SK-N-SH (cell line): ENCODE measurements at regions not wholly inside any gene's neighbourhood (a gene's known extent, or its start where the extent isn't known, plus 50 kb on each side); places are given as distances from the start of the nearest gene placed in this dataset.

Experiments
- CTCF ChIA-PET: fragments of 300-600, 350-600 bp; formaldehyde crosslinking; extraction: SDS; loops from one replicate; lab custom pipeline; 2021; lab: Yijun Ruan, JAX
- POLR2A ChIA-PET: fragments of 350-600 bp; sonication (Branson Sonifier 250); formaldehyde crosslinking; extraction: SDS; loops from one replicate; lab custom pipeline; 2020; ENCODE audit warnings: antibody characterized with exemption, inconsistent platforms; lab: Yijun Ruan, JAX
- DNase-seq: peaks from one replicate; pipeline ENCODE4 v3.0.0; 2012
- H2AFZ ChIP-seq: fragments of 200-600 bp; sonication (generic); 2 replicates; pipeline ENCODE4 v1.8.1; 2016; ENCODE audit warnings: antibody characterized with exemption, mild to moderate bottlenecking, low read depth
- H3F3A ChIP-seq: fragments of 200-600 bp; sonication (generic); replicated peaks from 2 replicates; pipeline ENCODE3; 2016; ENCODE audit warnings: antibody characterized with exemption, mild to moderate bottlenecking; ENCODE audit not compliant: insufficient read depth
- H3K27ac ChIP-seq, 2 experiments: fragments of 200-500 bp in 1 of 2; fragments of 200-600 bp in 1 of 2; sonication (Bioruptor generic) in 1 of 2; sonication (generic), shearing (Covaris generic) in 1 of 2; 2 replicates each; pipeline versions ENCODE4 v1.5.1 to v1.6.1; 2014 to 2016; ENCODE audit warnings: low read depth in 2 of 2, inconsistent platforms in 1 of 2, low read length in 1 of 2, mild to moderate bottlenecking in 1 of 2, mixed read lengths in 1 of 2
- H3K27me3 ChIP-seq: fragments of 200-600 bp; sonication (generic), shearing (Covaris generic); 2 replicates; pipeline ENCODE4 v1.6.1; 2016; ENCODE audit warnings: mixed run types; ENCODE audit not compliant: insufficient read depth
- H3K36me3 ChIP-seq, 2 experiments: fragments of 200-500 bp in 1 of 2; fragments of 200-600 bp in 1 of 2; sonication (Bioruptor generic) in 1 of 2; sonication (generic) in 1 of 2; replicated peaks in 1 of 2; 2 replicates each; pipeline versions ENCODE3 to v1.5.1; 2014 to 2016; ENCODE audit warnings: low read length in 1 of 2, mild to moderate bottlenecking in 1 of 2; ENCODE audit not compliant: insufficient read depth in 2 of 2, control insufficient read depth in 1 of 2
- H3K4me1 ChIP-seq, 2 experiments: fragments of 200-500 bp in 1 of 2; fragments of 200-600 bp in 1 of 2; sonication (Bioruptor generic) in 1 of 2; sonication (generic), shearing (Covaris generic) in 1 of 2; 2 replicates each; pipeline versions ENCODE4 v1.5.1 to v1.6.1; 2014 to 2016; ENCODE audit warnings: low read depth in 1 of 2, low read length in 1 of 2, mixed run types in 1 of 2; ENCODE audit not compliant: insufficient read depth in 2 of 2, control insufficient read depth in 1 of 2
- H3K4me2 ChIP-seq: fragments of 200-600 bp; sonication (generic), shearing (Covaris generic); 2 replicates; pipeline ENCODE4 v1.6.1; 2017; ENCODE audit warnings: mixed run types
- H3K4me3 ChIP-seq, 2 experiments: fragments of 200-500 bp in 1 of 2; fragments of 200-600 bp in 1 of 2; sonication (Bioruptor generic) in 1 of 2; sonication (generic), shearing (Covaris generic) in 1 of 2; 2 replicates each; pipeline versions ENCODE4 v1.5.1 to v1.8.1; 2014 to 2016; ENCODE audit warnings: low read depth in 2 of 2, inconsistent platforms in 1 of 2, low read length in 1 of 2, mild to moderate bottlenecking in 1 of 2, mixed read lengths in 1 of 2, moderate library complexity in 1 of 2
- H3K79me2 ChIP-seq: fragments of 200-600 bp; sonication (generic); 2 replicates; pipeline ENCODE4 v1.8.1; 2017; ENCODE audit warnings: mild to moderate bottlenecking; ENCODE audit not compliant: insufficient read depth
- H3K9ac ChIP-seq: fragments of 200-600 bp; sonication (generic); 2 replicates; pipeline ENCODE4 v1.6.1; 2017; ENCODE audit warnings: mixed run types
- H3K9me2 ChIP-seq: fragments of 200-600 bp; sonication (generic); 2 replicates; pipeline ENCODE4 v1.6.1; 2017; ENCODE audit warnings: mixed run types
- H3K9me3 ChIP-seq: fragments of 200-600 bp; sonication (generic); 2 replicates; pipeline ENCODE4 v1.6.1; 2017; ENCODE audit warnings: mixed run types, mild to moderate bottlenecking, moderate library complexity
- H4K20me1 ChIP-seq: fragments of 200-600 bp; sonication (generic); 2 replicates; pipeline ENCODE4 v1.6.1; 2017; ENCODE audit warnings: mild to moderate bottlenecking, mixed run types; ENCODE audit not compliant: insufficient read depth
- CTCF ChIP-seq: fragments of 200-600 bp; sonication (generic); IDR thresholded peaks from 2 replicates; pipeline ENCODE4 v1.6.1; 2017; ENCODE audit warnings: antibody characterized with exemption, mild to moderate bottlenecking, moderate library complexity
- ELF1 ChIP-seq: IDR thresholded peaks from 2 replicates; pipeline ENCODE4 v1.4.0; 2012
- EP300 ChIP-seq, 2 experiments: IDR thresholded peaks; 2 replicates each; pipeline versions ENCODE4 v1.4.0 to v1.6.1; 2012; ENCODE audit warnings: borderline replicate concordance in 1 of 2, low read depth in 1 of 2, low read length in 1 of 2
- EZH2phosphoT487 ChIP-seq: fragments of 200-600 bp; sonication (generic); IDR thresholded peaks from 2 replicates; pipeline ENCODE4 v1.6.1; 2017; ENCODE audit warnings: low read depth, mixed run types, mild to moderate bottlenecking, antibody characterized with exemption, moderate library complexity, borderline replicate concordance
- FOXJ3 ChIP-seq: sonication (generic); formaldehyde crosslinking; IDR thresholded peaks from 2 replicates; pipeline ENCODE4 v1.5.1; 2020; ENCODE audit warnings: mild to moderate bottlenecking, missing genetic modification reagents
- FOXM1 ChIP-seq: IDR thresholded peaks from 2 replicates; pipeline ENCODE4 v1.4.0; 2012; ENCODE audit warnings: low read depth, mild to moderate bottlenecking
- MAX ChIP-seq: IDR thresholded peaks from 2 replicates; pipeline ENCODE4 v1.4.0; 2012; ENCODE audit warnings: low read depth
- NFIC ChIP-seq: IDR thresholded peaks from 2 replicates; pipeline ENCODE4 v1.4.0; 2012; ENCODE audit warnings: borderline replicate concordance
- POLR2AphosphoS5 ChIP-seq: IDR thresholded peaks from 2 replicates; pipeline ENCODE4 v1.6.1; 2012; ENCODE audit warnings: low read depth, low read length
- RAD21 ChIP-seq: IDR thresholded peaks from 2 replicates; pipeline ENCODE4 v1.6.1; 2012; ENCODE audit warnings: mild to moderate bottlenecking, low read length
- TCF12 ChIP-seq: IDR thresholded peaks from 2 replicates; pipeline ENCODE4 v1.4.0; 2012
- TEAD4 ChIP-seq: IDR thresholded peaks from 2 replicates; pipeline ENCODE4 v1.4.0; 2012; ENCODE audit warnings: mild to moderate bottlenecking, borderline replicate concordance; ENCODE audit not compliant: insufficient read depth
- WGBS: methylation state at CpG from one replicate; pipeline ENCODE4 v1.1.6; 2017; ENCODE audit warnings: low lambda C conversion rate; 5-methylcytosine and 5-hydroxymethylcytosine counted together
- TF ChIP-seq, protein P1 (sequence below): IDR thresholded peaks from 2 replicates; pipeline ENCODE4 v1.4.0; 2012; ENCODE audit warnings: low read depth, borderline replicate concordance

GRCh38 chr5:2335733-2336515 is 415.6 kb downstream of the IRX2 start:
- no peak overlapping the region for H3K27ac ChIP-seq
- ChIA-PET CTCF (no interaction called here), POLR2A (no interaction called here)
- H4K20me1 ChIP-seq: no peaks in the 10 kb centered on the region
- WGBS: 2% methylated on average over 10 of the region's 13 CpGs
- no peaks in the 10 kb centered on the region for H3K9me3 ChIP-seq
- no peaks in the 10 kb centered on the region for H3K9me2 ChIP-seq
- no peaks in the 10 kb centered on the region for H3F3A ChIP-seq
- no peak overlapping the region for H3K9ac ChIP-seq
- no peaks in the 10 kb centered on the region for H3K36me3 ChIP-seq
- H3K4me3 ChIP-seq: no peak overlapping the region
- peaks cover 43% of the 10 kb centered on the region; the same call in 1 of the 2 replicates for H3K27me3 ChIP-seq
- H3K4me2 ChIP-seq: no peak overlapping the region
- no peak for DNase-seq
- no peaks in the 10 kb centered on the region for H3K4me1 ChIP-seq
- H2AFZ ChIP-seq: no peak overlapping the region
- H3K79me2 ChIP-seq: no peaks in the 10 kb centered on the region
- TF ChIP-seq NFIC: no peak
- TF ChIP-seq, protein P1, sequence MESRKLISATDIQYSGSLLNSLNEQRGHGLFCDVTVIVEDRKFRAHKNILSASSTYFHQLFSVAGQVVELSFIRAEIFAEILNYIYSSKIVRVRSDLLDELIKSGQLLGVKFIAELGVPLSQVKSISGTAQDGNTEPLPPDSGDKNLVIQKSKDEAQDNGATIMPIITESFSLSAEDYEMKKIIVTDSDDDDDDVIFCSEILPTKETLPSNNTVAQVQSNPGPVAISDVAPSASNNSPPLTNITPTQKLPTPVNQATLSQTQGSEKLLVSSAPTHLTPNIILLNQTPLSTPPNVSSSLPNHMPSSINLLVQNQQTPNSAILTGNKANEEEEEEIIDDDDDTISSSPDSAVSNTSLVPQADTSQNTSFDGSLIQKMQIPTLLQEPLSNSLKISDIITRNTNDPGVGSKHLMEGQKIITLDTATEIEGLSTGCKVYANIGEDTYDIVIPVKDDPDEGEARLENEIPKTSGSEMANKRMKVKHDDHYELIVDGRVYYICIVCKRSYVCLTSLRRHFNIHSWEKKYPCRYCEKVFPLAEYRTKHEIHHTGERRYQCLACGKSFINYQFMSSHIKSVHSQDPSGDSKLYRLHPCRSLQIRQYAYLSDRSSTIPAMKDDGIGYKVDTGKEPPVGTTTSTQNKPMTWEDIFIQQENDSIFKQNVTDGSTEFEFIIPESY: no peak
- TF ChIP-seq CTCF: no peak
- no peak for TF ChIP-seq TEAD4
- no peak for TF ChIP-seq RAD21
- TF ChIP-seq TCF12: no peak
- no peak for TF ChIP-seq ELF1
- no peak for TF ChIP-seq FOXM1
- no peak for TF ChIP-seq EP300 (IDR thresholded peaks at IDR 0.05; ENCODE audit: borderline replicate concordance in 1 of 2, low read depth in 1 of 2, low read length in 1 of 2)
- TF ChIP-seq MAX: no peak
- TF ChIP-seq POLR2AphosphoS5: no peak
- no peak for TF ChIP-seq EZH2phosphoT487
- TF ChIP-seq FOXJ3 (CRISPR knock-in tag): no peak
- TF ChIP-seq, all 33 proteins: peak for 0
